PC-3 (cell line): ENCODE measurements at regions not wholly inside any gene's neighbourhood (a gene's known extent, or its start where the extent isn't known, plus 50 kb on each side); places are given as distances from the start of the nearest gene placed in this dataset.

ENCODE experiments used
- ATAC-seq: fragments of 200-7000 bp; cut with Tn5 transposase; 2 replicates; pipeline ENCODE4 v1.9.1; 2020; ENCODE audit warnings: mild to moderate bottlenecking, moderate library complexity
- BruUV-seq: library from RNA; stranded (reverse); fragments of 400-500 nt; replicated peaks from 2 replicates; lab custom pipeline; 2021; lab: Mats Ljungman, UMichigan
- CTCF ChIA-PET: fragments of 300-600 bp; sonication (Branson Sonifier 250); formaldehyde crosslinking; loops from one replicate; lab custom pipeline; 2022; ENCODE audit warnings: antibody characterized with exemption; lab: Charles Lee
- POLR2A ChIA-PET: fragments of 300-600 bp; sonication (Branson Sonifier 250); formaldehyde crosslinking; loops from one replicate; lab custom pipeline; 2022; ENCODE audit warnings: antibody characterized with exemption; ENCODE audit not compliant: unreplicated experiment; lab: Charles Lee
- DNase-seq: peaks from one replicate; pipeline ENCODE4 v3.0.0-alpha.2; 2015
- H2AFZ ChIP-seq: fragments of 300-600 bp; sonication (generic); 2 replicates; pipeline ENCODE4 v1.6.0; 2016; ENCODE audit warnings: antibody characterized with exemption, low read length
- H3F3A ChIP-seq: fragments of 300-600 bp; sonication (generic); one replicate; pipeline ENCODE4 v1.6.0; 2017; ENCODE audit warnings: antibody characterized with exemption, low read length, control low read depth, mild to moderate bottlenecking; ENCODE audit not compliant: unreplicated experiment
- H3K27ac ChIP-seq: fragments of 300-600 bp; sonication (generic); 2 replicates; pipeline ENCODE4 v1.5.1; 2016; ENCODE audit warnings: mild to moderate bottlenecking, low read length
- H3K27me3 ChIP-seq: fragments of 300-600 bp; sonication (generic); 2 replicates; pipeline ENCODE4 v1.6.1; 2016; ENCODE audit warnings: low read length, mixed read lengths
- H3K36me3 ChIP-seq: fragments of 300-600 bp; sonication (generic); 2 replicates; pipeline ENCODE4 v1.6.1; 2016; ENCODE audit warnings: low read depth, mixed run types, low read length, mixed read lengths
- H3K4me1 ChIP-seq: fragments of 300-600 bp; sonication (generic); 2 replicates; pipeline ENCODE4 v1.5.1; 2016; ENCODE audit warnings: low read length; ENCODE audit not compliant: insufficient read depth
- H3K4me2 ChIP-seq: fragments of 300-600 bp; sonication (generic); 2 replicates; pipeline ENCODE4 v1.6.0; 2016; ENCODE audit warnings: low read length
- H3K4me3 ChIP-seq: fragments of 300-600 bp; sonication (generic); 2 replicates; pipeline ENCODE4 v1.5.1; 2016; ENCODE audit warnings: mild to moderate bottlenecking, low read length, mixed read lengths
- H3K79me2 ChIP-seq: fragments of 300-600 bp; sonication (generic); 2 replicates; pipeline ENCODE4 v1.6.1; 2017; ENCODE audit warnings: low read length, mixed read lengths
- H3K9ac ChIP-seq: fragments of 300-600 bp; sonication (generic); 2 replicates; pipeline ENCODE4 v1.6.0; 2016; ENCODE audit warnings: mild to moderate bottlenecking, low read length
- H3K9me2 ChIP-seq: fragments of 300-600 bp; sonication (generic); replicated peaks from 2 replicates; pipeline ENCODE4 v1.6.1; 2016; ENCODE audit warnings: mixed run types, low read length, mixed read lengths
- H3K9me3 ChIP-seq: fragments of 300-600 bp; sonication (generic); 2 replicates; pipeline ENCODE4 v1.6.1; 2016; ENCODE audit warnings: low read length, mixed read lengths
- H4K20me1 ChIP-seq: fragments of 300-600 bp; sonication (generic); 2 replicates; pipeline ENCODE4 v1.6.1; 2016; ENCODE audit warnings: low read length, mixed read lengths
- EZH2 ChIP-seq: fragments of 300-600 bp; sonication (generic); IDR thresholded peaks from one replicate; pipeline ENCODE4 v1.6.1; 2017; ENCODE audit warnings: antibody characterized with exemption, mild to moderate bottlenecking, low read length; ENCODE audit not compliant: unreplicated experiment
- EZH2phosphoT487 ChIP-seq: fragments of 300-600 bp; sonication (generic); IDR thresholded peaks from 2 replicates; pipeline ENCODE4 v1.6.1; 2018; ENCODE audit warnings: mild to moderate bottlenecking, antibody characterized with exemption, low read length, borderline replicate concordance
- intact Hi-C: fragments of 100-400 bp; cut with micrococcal nuclease; formaldehyde crosslinking; loops from 2 replicates; pipeline ENCODE4 v1.9.0; 2023
- TF ChIP-seq, protein P1 (sequence below): fragments of 300-600 bp; sonication (generic); conservative IDR thresholded peaks from 2 replicates; pipeline ENCODE4 v1.5.1; 2017; ENCODE audit warnings: antibody characterized with exemption, low read depth, mild to moderate bottlenecking, low read length

DNA sequence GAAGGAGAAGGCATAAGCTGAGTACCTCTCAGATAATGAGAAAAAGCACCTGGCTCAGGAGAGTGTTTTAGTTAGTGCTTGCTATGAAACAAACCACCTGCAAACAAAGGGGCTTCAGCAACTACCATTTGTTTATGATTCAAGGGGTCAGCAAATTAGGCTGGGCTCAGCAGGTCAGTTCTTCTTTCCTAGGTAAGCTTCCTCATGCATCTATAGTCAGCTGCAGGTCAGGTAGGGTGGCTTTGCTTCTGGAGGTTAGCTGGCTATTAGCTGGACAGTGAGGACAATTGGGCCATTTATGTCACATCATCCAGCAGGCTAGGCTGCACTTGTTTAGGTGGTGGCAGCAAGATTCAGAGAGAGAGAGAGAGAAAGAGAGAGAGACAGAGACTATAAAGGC, 185.5 kb downstream of the EMX2 start:
- Histone ChIP-seq H3K9me2 (no peaks in the 10 kb centered on the region), H3K36me3 (no peaks in the 10 kb centered on the region), H3K27me3 (peaks cover 72% of the 10 kb centered on the region), H2AFZ (no peak overlapping the region), H3K9ac (no peak overlapping the region), H3K27ac (no peak overlapping the region), H4K20me1 (no peaks in the 10 kb centered on the region), H3K79me2 (no peaks in the 10 kb centered on the region), H3K4me3 (no peak overlapping the region), H3K4me1 (no peaks in the 10 kb centered on the region), H3K9me3 (no peaks in the 10 kb centered on the region), H3K4me2 (no peak overlapping the region), H3F3A (no peaks in the 10 kb centered on the region)
- no TSS peak for BruUV-seq
- ATAC-seq (no peak), DNase-seq (no peak)
- intact Hi-C loops: no loop called here
- ChIA-PET POLR2A (no interaction called here), CTCF (no interaction called here)
- TF ChIP-seq EZH2phosphoT487 (no peak), EZH2 (no peak)
- TF ChIP-seq, protein P1, sequence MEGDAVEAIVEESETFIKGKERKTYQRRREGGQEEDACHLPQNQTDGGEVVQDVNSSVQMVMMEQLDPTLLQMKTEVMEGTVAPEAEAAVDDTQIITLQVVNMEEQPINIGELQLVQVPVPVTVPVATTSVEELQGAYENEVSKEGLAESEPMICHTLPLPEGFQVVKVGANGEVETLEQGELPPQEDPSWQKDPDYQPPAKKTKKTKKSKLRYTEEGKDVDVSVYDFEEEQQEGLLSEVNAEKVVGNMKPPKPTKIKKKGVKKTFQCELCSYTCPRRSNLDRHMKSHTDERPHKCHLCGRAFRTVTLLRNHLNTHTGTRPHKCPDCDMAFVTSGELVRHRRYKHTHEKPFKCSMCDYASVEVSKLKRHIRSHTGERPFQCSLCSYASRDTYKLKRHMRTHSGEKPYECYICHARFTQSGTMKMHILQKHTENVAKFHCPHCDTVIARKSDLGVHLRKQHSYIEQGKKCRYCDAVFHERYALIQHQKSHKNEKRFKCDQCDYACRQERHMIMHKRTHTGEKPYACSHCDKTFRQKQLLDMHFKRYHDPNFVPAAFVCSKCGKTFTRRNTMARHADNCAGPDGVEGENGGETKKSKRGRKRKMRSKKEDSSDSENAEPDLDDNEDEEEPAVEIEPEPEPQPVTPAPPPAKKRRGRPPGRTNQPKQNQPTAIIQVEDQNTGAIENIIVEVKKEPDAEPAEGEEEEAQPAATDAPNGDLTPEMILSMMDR: no peak

DNA sequence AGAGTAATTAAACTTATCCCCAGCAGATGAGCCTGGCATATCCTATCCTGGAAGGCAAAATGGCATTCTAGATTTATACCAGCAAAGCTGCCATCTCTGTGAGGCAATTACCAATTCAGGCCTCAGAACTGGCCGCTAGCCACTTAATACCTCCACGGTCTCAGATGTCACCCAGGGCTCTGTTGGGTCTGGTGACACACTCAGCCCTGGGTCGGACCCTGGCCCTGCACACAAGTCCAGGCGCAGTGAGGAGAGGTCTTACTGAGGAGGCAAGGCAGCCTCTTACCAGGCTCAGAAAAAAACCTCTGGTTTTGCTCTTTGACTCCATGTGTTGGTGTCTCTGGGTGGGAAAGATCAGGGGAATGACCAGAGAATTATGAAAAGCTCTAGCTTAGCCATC, 186.6 kb downstream of the EMX2 start:
- ChIA-PET POLR2A (no interaction called here), CTCF (no interaction called here)
- no peaks in the 10 kb centered on the region for H3K9me2 ChIP-seq
- H3K27ac ChIP-seq: no peak overlapping the region
- peaks cover 81% of the 10 kb centered on the region for H3K27me3 ChIP-seq
- no peaks in the 10 kb centered on the region for H3F3A ChIP-seq
- no peaks in the 10 kb centered on the region for H4K20me1 ChIP-seq
- BruUV-seq: no TSS peak
- DNase-seq: no peak
- H3K79me2 ChIP-seq: no peaks in the 10 kb centered on the region
- no peaks in the 10 kb centered on the region for H3K36me3 ChIP-seq
- H3K4me1 ChIP-seq: no peaks in the 10 kb centered on the region
- no peak overlapping the region for H3K4me3 ChIP-seq
- no peak for TF ChIP-seq EZH2phosphoT487
- TF ChIP-seq EZH2: no peak
- TF ChIP-seq, protein P1: no peak
- H3K9me3 ChIP-seq: no peaks in the 10 kb centered on the region
- no peak overlapping the region for H3K9ac ChIP-seq
- H2AFZ ChIP-seq: no peak overlapping the region
- ATAC-seq: no peak
- intact Hi-C loops: no loop called here
- no peak overlapping the region for H3K4me2 ChIP-seq

DNA sequence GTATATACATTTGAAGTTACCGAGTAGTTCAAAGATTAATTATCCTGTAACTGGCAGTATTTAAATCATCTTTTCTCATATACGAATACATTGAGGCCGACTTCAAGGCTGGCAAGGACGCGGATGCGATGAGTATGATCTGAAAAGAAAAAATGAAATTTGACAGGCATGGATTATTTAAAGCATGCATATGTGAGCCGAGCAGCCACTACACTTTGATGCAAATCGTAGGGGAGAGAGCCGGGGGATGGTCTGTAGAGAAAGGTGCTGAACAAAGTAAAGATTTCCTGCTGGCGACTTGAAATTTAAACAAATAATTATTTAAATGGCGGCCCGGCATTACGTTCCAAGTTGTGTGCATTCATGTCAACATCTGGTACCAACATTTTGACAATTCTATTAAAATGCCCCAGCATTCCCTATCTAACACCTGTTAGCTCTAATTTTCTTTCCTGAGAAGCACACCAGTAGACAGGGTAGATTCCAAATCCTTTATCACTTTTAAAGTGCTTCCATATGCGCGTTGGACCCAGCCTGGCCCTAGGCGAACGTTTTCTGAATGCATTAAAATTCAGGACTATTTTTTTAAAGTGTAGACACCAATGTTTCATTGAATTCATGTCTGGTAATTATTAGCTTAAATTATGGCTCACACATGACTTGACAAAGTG, 188.7 kb downstream of the EMX2 start:
- Histone ChIP-seq H3K4me2 (no peak overlapping the region), H3K27me3 (peaks cover 73% of the 10 kb centered on the region), H3K4me1 (peaks cover 3% of the 10 kb centered on the region), H4K20me1 (no peaks in the 10 kb centered on the region), H3K9me3 (no peaks in the 10 kb centered on the region), H3K4me3 (no peak overlapping the region), H2AFZ (no peak overlapping the region), H3K36me3 (no peaks in the 10 kb centered on the region), H3K9ac (no peak overlapping the region), H3F3A (no peaks in the 10 kb centered on the region), H3K27ac (no peak overlapping the region), H3K9me2 (no peaks in the 10 kb centered on the region), H3K79me2 (no peaks in the 10 kb centered on the region)
- TF ChIP-seq, protein P1: no peak
- TF ChIP-seq EZH2phosphoT487 (no peak), EZH2 (no peak)
- intact Hi-C loops: no loop called here
- DNase-seq (no peak), ATAC-seq (no peak)
- CTCF ChIA-PET: no interaction called here
- no TSS peak for BruUV-seq
- POLR2A ChIA-PET: interaction anchor here (0.6 kb wide), 1 partner anchor 380 kb away, joined by 6 read pairs; no protein-coding TSS in a partner anchor
